ENCODE measurements at regions not wholly inside any gene's neighbourhood (a gene's known extent, or its start where the extent isn't known, plus 50 kb on each side); places are given as distances from the start of the nearest gene placed in this dataset.

- DNase-seq (ENCODE audit: low read depth, low spot score): no peak
- dilution Hi-C loops (cut with MboI; ENCODE audit: extremely low pct_ligation_motif_present, low sequenced_read_pairs): no loop called here
Measured at GRCh38 chr2:239726091-239726591, 299.0 kb downstream of the NDUFA10 start.

DNA sequence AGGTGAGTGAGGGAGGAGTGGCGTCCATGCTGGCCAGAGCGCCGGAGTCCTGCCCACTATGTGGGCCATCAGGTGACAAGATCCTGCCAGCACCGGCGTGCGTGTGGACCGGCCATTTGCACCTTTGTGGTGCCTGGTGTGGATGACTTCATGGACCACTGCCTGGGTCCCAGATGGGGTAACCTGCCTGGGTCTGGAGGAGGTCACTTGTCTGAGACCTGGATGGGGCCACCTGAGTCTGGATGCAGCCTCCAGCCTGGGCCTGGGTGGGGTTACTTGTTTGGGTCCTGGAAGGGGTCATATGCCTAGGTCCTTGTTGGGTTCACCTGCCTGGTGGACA lies 299.6 kb downstream of the NDUFA10 start:
- TF ChIP-seq, protein P1, sequence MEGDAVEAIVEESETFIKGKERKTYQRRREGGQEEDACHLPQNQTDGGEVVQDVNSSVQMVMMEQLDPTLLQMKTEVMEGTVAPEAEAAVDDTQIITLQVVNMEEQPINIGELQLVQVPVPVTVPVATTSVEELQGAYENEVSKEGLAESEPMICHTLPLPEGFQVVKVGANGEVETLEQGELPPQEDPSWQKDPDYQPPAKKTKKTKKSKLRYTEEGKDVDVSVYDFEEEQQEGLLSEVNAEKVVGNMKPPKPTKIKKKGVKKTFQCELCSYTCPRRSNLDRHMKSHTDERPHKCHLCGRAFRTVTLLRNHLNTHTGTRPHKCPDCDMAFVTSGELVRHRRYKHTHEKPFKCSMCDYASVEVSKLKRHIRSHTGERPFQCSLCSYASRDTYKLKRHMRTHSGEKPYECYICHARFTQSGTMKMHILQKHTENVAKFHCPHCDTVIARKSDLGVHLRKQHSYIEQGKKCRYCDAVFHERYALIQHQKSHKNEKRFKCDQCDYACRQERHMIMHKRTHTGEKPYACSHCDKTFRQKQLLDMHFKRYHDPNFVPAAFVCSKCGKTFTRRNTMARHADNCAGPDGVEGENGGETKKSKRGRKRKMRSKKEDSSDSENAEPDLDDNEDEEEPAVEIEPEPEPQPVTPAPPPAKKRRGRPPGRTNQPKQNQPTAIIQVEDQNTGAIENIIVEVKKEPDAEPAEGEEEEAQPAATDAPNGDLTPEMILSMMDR (optimal IDR thresholded peaks at IDR 0.05 in 1 of 3, IDR thresholded peaks at IDR 0.05 in 1 of 3, conservative IDR thresholded peaks at IDR 0.05 in 1 of 3; ENCODE audit: extremely low read depth in 1 of 3, insufficient read depth in 2 of 3, low read length in 3 of 3): no peak
- TF ChIP-seq EZH2 (IDR thresholded peaks at IDR 0.05; ENCODE audit: low read length): no peak
- Histone ChIP-seq H3K9me3 (ENCODE audit: control insufficient read depth, low read depth, low read length) (peaks cover 2% of the 10 kb centered on the region), H3K36me3 (ENCODE audit: control insufficient read depth in 2 of 2, extremely low read depth in 1 of 2, insufficient read depth in 2 of 2, low read length in 2 of 2) (no peaks in the 10 kb centered on the region), H3K4me2 (ENCODE audit: control insufficient read depth, extremely low read depth, insufficient read depth, low read depth, low read length) (no peak overlapping the region), H3K9ac (ENCODE audit: control insufficient read depth, extremely low read depth, insufficient read depth, low read length) (no peak overlapping the region), H4K20me1 (ENCODE audit: control insufficient read depth, extremely low read depth, insufficient read depth, low read length) (no peaks in the 10 kb centered on the region), H3K79me2 (ENCODE audit: control insufficient read depth, insufficient read depth, low read length) (no peaks in the 10 kb centered on the region), H2AFZ (ENCODE audit: control insufficient read depth, low read length) (no peak overlapping the region), H3K27ac (ENCODE audit: control insufficient read depth, insufficient read depth, low read length) (no peak overlapping the region), H3K4me3 (ENCODE audit: control insufficient read depth in 2 of 3, extremely low read depth in 1 of 3, insufficient read depth in 2 of 3, low read depth in 1 of 3, low read length in 3 of 3) (no peak overlapping the region), H3K4me1 (ENCODE audit: control insufficient read depth, extremely low read depth, insufficient read depth, low read length) (no peaks in the 10 kb centered on the region), H3K9me1 (ENCODE audit: control insufficient read depth, extremely low read depth, insufficient read depth, low read length) (no peaks in the 10 kb centered on the region), H3K27me3 (ENCODE audit: control insufficient read depth, extremely low read depth, insufficient read depth, low read length) (peaks cover 15% of the 10 kb centered on the region)
- dilution Hi-C loops (cut with MboI; ENCODE audit: extremely low pct_ligation_motif_present, low sequenced_read_pairs): no loop called here
- DNase-seq (ENCODE audit: low read depth, low spot score) (no peak), FAIRE-seq (no peak)

More at GRCh38 chr2:239726091-239726591, 299.0 kb downstream of the NDUFA10 start:
- Histone ChIP-seq H3K4me2 (ENCODE audit: control insufficient read depth, extremely low read depth, insufficient read depth, low read depth, low read length) (no peak overlapping the region), H3K4me1 (ENCODE audit: control insufficient read depth, extremely low read depth, insufficient read depth, low read length) (no peaks in the 10 kb centered on the region), H3K27ac (ENCODE audit: control insufficient read depth, insufficient read depth, low read length) (no peak overlapping the region), H2AFZ (ENCODE audit: control insufficient read depth, low read length) (no peak overlapping the region), H3K9me1 (ENCODE audit: control insufficient read depth, extremely low read depth, insufficient read depth, low read length) (no peaks in the 10 kb centered on the region), H4K20me1 (ENCODE audit: control insufficient read depth, extremely low read depth, insufficient read depth, low read length) (no peaks in the 10 kb centered on the region), H3K27me3 (ENCODE audit: control insufficient read depth, extremely low read depth, insufficient read depth, low read length) (peaks cover 15% of the 10 kb centered on the region), H3K4me3 (ENCODE audit: control insufficient read depth in 2 of 3, extremely low read depth in 1 of 3, insufficient read depth in 2 of 3, low read depth in 1 of 3, low read length in 3 of 3) (no peak overlapping the region), H3K9me3 (ENCODE audit: control insufficient read depth, low read depth, low read length) (no peaks in the 10 kb centered on the region), H3K9ac (ENCODE audit: control insufficient read depth, extremely low read depth, insufficient read depth, low read length) (no peak overlapping the region), H3K36me3 (ENCODE audit: control insufficient read depth in 2 of 2, extremely low read depth in 1 of 2, insufficient read depth in 2 of 2, low read length in 2 of 2) (no peaks in the 10 kb centered on the region), H3K79me2 (ENCODE audit: control insufficient read depth, insufficient read depth, low read length) (no peaks in the 10 kb centered on the region)
- TF ChIP-seq EZH2 (IDR thresholded peaks at IDR 0.05; ENCODE audit: low read length): no peak
- TF ChIP-seq, protein P1 (optimal IDR thresholded peaks at IDR 0.05 in 1 of 3, IDR thresholded peaks at IDR 0.05 in 1 of 3, conservative IDR thresholded peaks at IDR 0.05 in 1 of 3; ENCODE audit: extremely low read depth in 1 of 3, insufficient read depth in 2 of 3, low read length in 3 of 3): no peak
- no peak for FAIRE-seq

Data from keratinocyte (primary cell).